HG03565 (cell line): ENCODE measurements at regions not wholly inside any gene's neighbourhood (a gene's known extent, or its start where the extent isn't known, plus 50 kb on each side); places are given as distances from the start of the nearest gene placed in this dataset.

ENCODE experiments used
- ATAC-seq: cut with Tn5 transposase; IDR thresholded peaks from one replicate; pipeline ENCODE4 v1.9.1; 2021; ENCODE audit warnings: mild to moderate bottlenecking, moderate library complexity; ENCODE audit not compliant: unreplicated experiment

- no peak for ATAC-seq
Observed at GRCh38 chr3:10695595-10696285, 120.3 kb upstream of the SLC6A11 start.

GRCh38 chr3:10697918-10698317 is 118.1 kb upstream of the SLC6A11 start:
- ATAC-seq = no peak

- no peak for ATAC-seq
Observed at GRCh38 chr3:10700821-10701220, 115.2 kb upstream of the SLC6A11 start.

- ATAC-seq = no peak
Observed at GRCh38 chr3:10702961-10703740, 112.9 kb upstream of the SLC6A11 start.

GRCh38 chr3:10703875-10704274 is 112.2 kb upstream of the SLC6A11 start:
- no peak for ATAC-seq

GRCh38 chr3:10706156-10706739 is 109.8 kb upstream of the SLC6A11 start:
- ATAC-seq = no peak

GRCh38 chr3:10706740-10707399 is 109.2 kb upstream of the SLC6A11 start:
- ATAC-seq = no peak

GRCh38 chr3:10707400-10708215 is 108.4 kb upstream of the SLC6A11 start:
- ATAC-seq = no peak

- no peak for ATAC-seq
Observed at GRCh38 chr3:10708216-10708893, 107.7 kb upstream of the SLC6A11 start.

GRCh38 chr3:10709110-10709781 is 106.8 kb upstream of the SLC6A11 start:
- no peak for ATAC-seq

GRCh38 chr3:10712121-10712520 is 103.9 kb upstream of the SLC6A11 start:
- no peak for ATAC-seq

- no peak for ATAC-seq
Observed at GRCh38 chr3:10713656-10714055, 102.4 kb upstream of the SLC6A11 start.

- ATAC-seq = no peak
Observed at GRCh38 chr3:10715886-10716285, 100.1 kb upstream of the SLC6A11 start.

GRCh38 chr3:10716964-10717363 is 99.1 kb upstream of the SLC6A11 start:
- ATAC-seq = no peak

- no peak for ATAC-seq
Observed at GRCh38 chr3:10717756-10718155, 98.3 kb upstream of the SLC6A11 start.

GRCh38 chr3:10721101-10721500 is 94.9 kb upstream of the SLC6A11 start:
- ATAC-seq = no peak

- no peak for ATAC-seq
Observed at GRCh38 chr3:10722911-10723310, 93.1 kb upstream of the SLC6A11 start.

- no peak for ATAC-seq
Observed at GRCh38 chr3:10723991-10724390, 92.0 kb upstream of the SLC6A11 start.

GRCh38 chr3:10725067-10725466 is 91.0 kb upstream of the SLC6A11 start:
- ATAC-seq = no peak

- no peak for ATAC-seq
Observed at GRCh38 chr3:10725846-10726245, 90.2 kb upstream of the SLC6A11 start.
